AG09309 (cell line): ENCODE measurements at regions not wholly inside any gene's neighbourhood (a gene's known extent, or its start where the extent isn't known, plus 50 kb on each side); places are given as distances from the start of the nearest gene placed in this dataset.

Experiments used
- DNase-seq: peaks from one replicate; pipeline ENCODE4 v3.0.0-alpha.2; 2010; ENCODE audit warnings: low read depth
- H3K4me3 ChIP-seq: 2 replicates; pipeline ENCODE4 v1.5.1; 2011; ENCODE audit warnings: mild to moderate bottlenecking, low read depth, low read length, moderate library complexity; ENCODE audit not compliant: control insufficient read depth
- CTCF ChIP-seq: IDR thresholded peaks from 2 replicates; pipeline ENCODE4 v1.5.1; 2011; ENCODE audit warnings: mild to moderate bottlenecking, low read depth, low read length, inconsistent platforms; ENCODE audit not compliant: insufficient read depth, control insufficient read depth; ENCODE audit errors: missing control alignments

- H3K4me3 ChIP-seq, result no peak overlapping the region
- no peak for DNase-seq
- no peak for TF ChIP-seq CTCF
Measured at GRCh38 chr12:77438644-77439043, 373.3 kb upstream of the E2F7 start.

GRCh38 chr12:77437206-77437605 lies 371.8 kb upstream of the E2F7 start:
- DNase-seq, result no peak
- no peak overlapping the region for H3K4me3 ChIP-seq
- TF ChIP-seq CTCF, result no peak

- DNase-seq, result no peak
- H3K4me3 ChIP-seq, result no peak overlapping the region
- TF ChIP-seq CTCF, result no peak
Measured at GRCh38 chr12:77435446-77436091, 370.2 kb upstream of the E2F7 start.

GRCh38 chr12:77433799-77434198 lies 368.4 kb upstream of the E2F7 start:
- TF ChIP-seq CTCF, result no peak
- DNase-seq, result peak; percentile 3
- H3K4me3 ChIP-seq, result no peak overlapping the region

GRCh38 chr12:77429426-77429825 lies 364.1 kb upstream of the E2F7 start:
- no peak overlapping the region for H3K4me3 ChIP-seq
- DNase-seq, result no peak
- TF ChIP-seq CTCF, result no peak

- TF ChIP-seq CTCF, result no peak
- no peak overlapping the region for H3K4me3 ChIP-seq
- DNase-seq, result no peak
Measured at GRCh38 chr12:77421152-77421551, 355.8 kb upstream of the E2F7 start.

GRCh38 chr12:77409551-77409950 lies 344.2 kb upstream of the E2F7 start:
- no peak overlapping the region for H3K4me3 ChIP-seq
- no peak for TF ChIP-seq CTCF
- DNase-seq, result no peak
